ENCODE measurements at regions not wholly inside any gene's neighbourhood (a gene's known extent, or its start where the extent isn't known, plus 50 kb on each side); places are given as distances from the start of the nearest gene placed in this dataset.

DNA sequence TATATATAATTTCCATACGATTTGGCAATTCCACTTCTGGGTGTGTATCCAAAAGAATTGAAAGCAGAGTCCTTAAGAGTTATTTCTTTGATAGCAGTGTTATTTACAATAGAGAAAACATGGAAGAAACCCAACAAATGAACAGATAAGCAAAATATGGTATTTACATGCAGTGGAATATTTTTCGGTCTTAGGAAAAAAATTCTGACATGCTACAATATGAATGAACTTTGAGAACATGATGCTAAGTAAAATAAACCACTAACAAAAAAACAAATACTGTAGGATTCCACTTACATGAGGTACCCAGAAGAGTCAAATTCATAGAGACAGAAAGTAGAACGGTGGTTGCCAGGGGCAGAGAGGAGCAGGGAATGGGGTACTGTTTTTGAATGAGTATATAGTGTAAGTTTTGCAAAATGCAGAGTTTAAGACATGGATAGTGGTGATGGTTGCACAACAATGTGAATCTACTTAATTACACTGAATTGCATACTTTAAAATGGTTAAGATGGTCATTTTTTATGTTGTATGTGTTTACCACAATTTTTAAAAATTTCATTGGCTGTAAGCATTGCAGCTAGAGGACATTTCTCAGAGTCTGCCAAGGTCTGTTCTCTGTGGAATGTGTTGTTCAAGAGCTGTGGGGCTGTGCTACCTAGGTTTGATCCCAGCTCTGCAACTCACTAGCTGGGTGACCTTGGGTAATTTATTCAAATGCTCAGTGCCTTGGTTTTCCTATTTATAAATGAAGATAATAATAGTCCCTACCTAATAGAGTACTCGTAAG, 122.1 kb downstream of the MEX3B start:
- TF ChIP-seq, protein P1, sequence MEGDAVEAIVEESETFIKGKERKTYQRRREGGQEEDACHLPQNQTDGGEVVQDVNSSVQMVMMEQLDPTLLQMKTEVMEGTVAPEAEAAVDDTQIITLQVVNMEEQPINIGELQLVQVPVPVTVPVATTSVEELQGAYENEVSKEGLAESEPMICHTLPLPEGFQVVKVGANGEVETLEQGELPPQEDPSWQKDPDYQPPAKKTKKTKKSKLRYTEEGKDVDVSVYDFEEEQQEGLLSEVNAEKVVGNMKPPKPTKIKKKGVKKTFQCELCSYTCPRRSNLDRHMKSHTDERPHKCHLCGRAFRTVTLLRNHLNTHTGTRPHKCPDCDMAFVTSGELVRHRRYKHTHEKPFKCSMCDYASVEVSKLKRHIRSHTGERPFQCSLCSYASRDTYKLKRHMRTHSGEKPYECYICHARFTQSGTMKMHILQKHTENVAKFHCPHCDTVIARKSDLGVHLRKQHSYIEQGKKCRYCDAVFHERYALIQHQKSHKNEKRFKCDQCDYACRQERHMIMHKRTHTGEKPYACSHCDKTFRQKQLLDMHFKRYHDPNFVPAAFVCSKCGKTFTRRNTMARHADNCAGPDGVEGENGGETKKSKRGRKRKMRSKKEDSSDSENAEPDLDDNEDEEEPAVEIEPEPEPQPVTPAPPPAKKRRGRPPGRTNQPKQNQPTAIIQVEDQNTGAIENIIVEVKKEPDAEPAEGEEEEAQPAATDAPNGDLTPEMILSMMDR (IDR thresholded peaks at IDR 0.05): no peak
- no peak for TF ChIP-seq POLR2A (IDR thresholded peaks at IDR 0.05)
- no peak for TF ChIP-seq EP300 (IDR thresholded peaks at IDR 0.05)
